GM12875 (cell line): ENCODE measurements at regions not wholly inside any gene's neighbourhood (a gene's known extent, or its start where the extent isn't known, plus 50 kb on each side); places are given as distances from the start of the nearest gene placed in this dataset.

Experiments
- H3K4me3 ChIP-seq: one replicate; pipeline ENCODE4 v1.5.1; 2011; ENCODE audit warnings: low read depth, low read length, control low read depth
- TF ChIP-seq, protein P1 (sequence below): IDR thresholded peaks from 2 replicates; pipeline ENCODE4 v1.5.1; 2011; ENCODE audit warnings: low read depth, mild to moderate bottlenecking, control low read depth, inconsistent platforms, low read length, moderate library complexity, borderline replicate concordance; ENCODE audit not compliant: insufficient read depth

DNA sequence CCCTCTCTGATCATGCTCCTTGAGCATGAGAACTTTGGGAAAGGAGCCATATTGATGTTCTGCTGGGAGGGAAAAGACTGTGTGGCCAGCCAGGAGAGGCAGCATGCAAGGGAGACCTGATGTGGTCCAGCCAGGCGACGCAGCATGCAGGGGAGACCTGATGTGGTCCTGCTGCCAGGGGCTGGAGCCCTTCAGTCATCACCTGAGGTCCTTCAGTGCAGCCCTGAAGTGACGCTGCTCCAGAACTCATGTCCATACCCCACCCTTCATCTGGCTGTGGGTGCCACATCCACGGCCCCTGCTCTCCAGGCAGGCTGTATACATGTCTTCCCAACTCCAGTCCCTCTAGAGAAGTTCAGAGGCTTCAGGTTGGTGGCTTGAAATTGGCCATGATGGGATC, 134.4 kb downstream of the ERMARD start:
- H3K4me3 ChIP-seq = no peak overlapping the region
- TF ChIP-seq, protein P1, sequence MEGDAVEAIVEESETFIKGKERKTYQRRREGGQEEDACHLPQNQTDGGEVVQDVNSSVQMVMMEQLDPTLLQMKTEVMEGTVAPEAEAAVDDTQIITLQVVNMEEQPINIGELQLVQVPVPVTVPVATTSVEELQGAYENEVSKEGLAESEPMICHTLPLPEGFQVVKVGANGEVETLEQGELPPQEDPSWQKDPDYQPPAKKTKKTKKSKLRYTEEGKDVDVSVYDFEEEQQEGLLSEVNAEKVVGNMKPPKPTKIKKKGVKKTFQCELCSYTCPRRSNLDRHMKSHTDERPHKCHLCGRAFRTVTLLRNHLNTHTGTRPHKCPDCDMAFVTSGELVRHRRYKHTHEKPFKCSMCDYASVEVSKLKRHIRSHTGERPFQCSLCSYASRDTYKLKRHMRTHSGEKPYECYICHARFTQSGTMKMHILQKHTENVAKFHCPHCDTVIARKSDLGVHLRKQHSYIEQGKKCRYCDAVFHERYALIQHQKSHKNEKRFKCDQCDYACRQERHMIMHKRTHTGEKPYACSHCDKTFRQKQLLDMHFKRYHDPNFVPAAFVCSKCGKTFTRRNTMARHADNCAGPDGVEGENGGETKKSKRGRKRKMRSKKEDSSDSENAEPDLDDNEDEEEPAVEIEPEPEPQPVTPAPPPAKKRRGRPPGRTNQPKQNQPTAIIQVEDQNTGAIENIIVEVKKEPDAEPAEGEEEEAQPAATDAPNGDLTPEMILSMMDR = no peak

DNA sequence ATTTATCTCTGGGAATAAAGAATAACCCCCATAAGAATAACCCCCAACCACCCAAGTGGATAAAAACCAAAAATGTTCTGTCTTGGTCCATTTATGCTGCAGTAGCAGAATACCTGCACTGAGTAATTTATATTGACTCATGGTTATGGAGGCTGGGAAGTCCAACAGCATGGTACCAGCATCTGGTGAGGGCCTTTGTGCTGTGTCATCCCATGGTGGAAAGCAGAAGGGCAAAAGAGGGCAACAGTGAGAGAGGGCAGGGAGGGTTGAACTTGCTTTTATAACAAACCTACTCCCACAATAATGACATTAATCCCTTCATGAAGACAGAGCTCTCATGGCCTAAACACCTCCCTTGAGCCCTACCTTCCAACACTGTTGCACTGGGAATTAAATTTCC, 133.7 kb downstream of the ERMARD start:
- TF ChIP-seq, protein P1 = no peak

DNA sequence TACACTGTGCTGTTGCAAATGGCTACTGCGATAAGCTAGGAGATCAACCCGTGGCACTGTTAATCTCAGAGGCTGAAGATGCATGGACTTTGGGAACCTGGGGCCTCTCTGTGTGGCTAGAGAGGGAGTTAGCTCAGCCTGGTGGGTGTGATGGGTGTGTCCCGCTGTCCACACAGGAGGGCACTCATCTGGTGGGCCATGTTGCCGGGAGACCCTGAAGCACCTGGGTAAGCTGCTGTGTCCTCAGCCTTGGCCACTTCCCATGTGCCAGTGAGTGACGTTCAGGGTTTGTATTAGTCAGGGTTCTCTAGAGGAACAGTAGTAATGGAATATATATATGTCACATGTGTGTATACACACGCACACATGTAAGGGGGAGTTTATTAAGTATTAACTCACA, 132.7 kb downstream of the ERMARD start:
- TF ChIP-seq, protein P1 = no peak
- no peak overlapping the region for H3K4me3 ChIP-seq

More for the DNA sequence above, 133.7 kb downstream of the ERMARD start:
- no peak overlapping the region for H3K4me3 ChIP-seq

DNA sequence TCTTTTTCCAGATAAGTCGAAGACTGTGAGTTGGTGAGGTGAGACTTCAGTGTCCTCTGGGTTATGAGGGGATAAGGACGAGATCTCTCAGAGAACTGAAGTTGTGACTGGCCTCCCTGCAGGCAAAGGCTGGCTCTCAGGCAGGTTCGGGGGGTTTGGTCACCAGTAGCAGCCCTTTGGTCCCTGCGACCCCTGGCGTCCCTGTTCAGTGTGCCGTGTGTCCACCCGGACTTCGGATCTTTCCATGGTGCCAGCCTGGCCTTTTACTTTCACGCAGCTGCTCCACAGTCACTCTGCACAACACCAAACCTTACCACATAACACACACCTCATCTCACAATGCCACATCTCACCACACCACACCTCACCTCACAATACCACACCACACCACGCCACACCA, 131.9 kb downstream of the ERMARD start:
- no peak overlapping the region for H3K4me3 ChIP-seq
- TF ChIP-seq, protein P1 = no peak

DNA sequence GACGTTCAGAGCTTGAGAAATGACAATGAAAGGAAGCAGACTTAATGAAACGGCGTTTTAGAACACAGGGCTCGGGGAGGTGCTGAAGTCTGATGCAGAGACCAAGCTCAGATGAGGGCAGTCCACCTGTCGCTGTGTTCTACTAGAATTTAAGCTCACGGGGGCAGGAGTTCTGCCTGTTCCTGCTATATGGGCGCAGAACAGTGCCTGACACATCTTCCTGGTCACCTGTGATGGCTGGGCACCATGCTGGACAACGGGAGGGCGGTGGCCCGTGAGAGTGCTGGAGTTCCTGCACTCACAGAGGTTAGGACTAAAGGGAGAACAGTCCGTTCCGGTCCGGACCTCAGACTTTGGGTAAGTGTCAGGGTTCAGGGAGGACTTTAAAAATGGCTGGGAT, 130.6 kb downstream of the ERMARD start:
- no peak overlapping the region for H3K4me3 ChIP-seq
- TF ChIP-seq, protein P1 = no peak

DNA sequence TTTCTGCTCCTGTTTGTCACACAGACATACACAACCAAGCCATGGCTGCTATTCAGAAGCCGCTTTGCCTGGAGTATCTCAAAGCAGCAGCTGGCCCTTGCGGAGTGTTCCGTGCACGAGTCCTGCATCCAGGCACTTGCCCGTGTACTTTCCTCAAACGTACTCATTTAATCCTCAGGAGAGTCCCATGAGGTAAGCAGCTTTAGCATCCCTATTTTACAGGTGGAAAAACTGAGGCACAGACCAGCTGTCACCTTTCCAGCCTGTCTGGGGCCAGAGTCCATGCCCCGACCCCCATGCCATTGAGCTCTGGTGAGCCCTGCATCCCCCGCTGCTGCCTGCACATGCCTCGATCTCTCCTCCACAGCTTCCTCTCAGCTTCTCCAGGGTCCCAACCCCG, 130.0 kb downstream of the ERMARD start:
- TF ChIP-seq, protein P1 = no peak
- H3K4me3 ChIP-seq = no peak overlapping the region

DNA sequence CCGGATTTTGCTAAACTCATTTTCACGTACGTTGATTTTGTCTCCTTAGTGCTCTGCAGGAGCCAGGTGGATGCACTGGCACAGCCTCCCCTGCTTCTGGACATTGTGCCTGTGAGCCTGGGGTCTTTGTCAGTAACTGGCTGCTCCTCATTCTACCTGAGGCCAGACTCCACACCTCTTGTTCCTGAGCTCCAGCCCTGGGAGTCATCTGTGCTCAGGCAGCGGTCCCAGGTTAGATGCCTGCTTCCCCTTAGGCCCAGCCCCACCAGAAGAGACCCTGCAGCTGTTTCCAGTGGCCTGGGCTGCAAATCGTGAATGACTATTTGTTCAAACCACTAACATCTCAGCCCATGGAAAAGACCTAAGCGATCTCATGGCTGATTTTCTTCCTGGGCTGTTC, 129.1 kb downstream of the ERMARD start:
- TF ChIP-seq, protein P1 = no peak
- H3K4me3 ChIP-seq = no peak overlapping the region
